ENCODE measurements at regions not wholly inside any gene's neighbourhood (a gene's known extent, or its start where the extent isn't known, plus 50 kb on each side); places are given as distances from the start of the nearest gene placed in this dataset.

DNA sequence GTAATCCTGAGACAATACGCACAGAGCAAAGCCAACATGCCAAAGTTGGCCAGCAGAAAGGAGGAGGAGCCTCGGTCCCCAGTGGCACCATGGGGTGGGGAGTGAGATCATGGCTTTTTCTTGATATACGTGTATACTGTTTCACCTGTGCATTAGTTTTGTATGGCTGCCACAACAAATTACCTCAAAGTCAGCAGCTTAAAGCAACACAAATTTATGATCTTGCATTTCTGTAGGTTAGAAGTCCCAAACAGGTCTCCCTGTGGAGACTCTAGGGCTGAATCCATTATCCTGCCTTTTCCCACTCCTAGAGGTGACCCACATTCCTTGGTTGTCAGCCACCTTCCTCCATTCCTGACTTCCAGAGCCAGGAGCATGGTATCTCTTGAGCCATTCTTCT lies 176.9 kb upstream of the NSMCE3 start:
- TF ChIP-seq HNF4A (conservative IDR thresholded peaks at IDR 0.05) (no peak), RAD21 (IDR thresholded peaks at IDR 0.05) (no peak), YY1 (IDR thresholded peaks at IDR 0.05) (no peak), NR2F2 (IDR thresholded peaks at IDR 0.05) (no peak), JUND (IDR thresholded peaks at IDR 0.05) (no peak), RXRA (IDR thresholded peaks at IDR 0.05) (no peak)
- TF ChIP-seq, protein P1, sequence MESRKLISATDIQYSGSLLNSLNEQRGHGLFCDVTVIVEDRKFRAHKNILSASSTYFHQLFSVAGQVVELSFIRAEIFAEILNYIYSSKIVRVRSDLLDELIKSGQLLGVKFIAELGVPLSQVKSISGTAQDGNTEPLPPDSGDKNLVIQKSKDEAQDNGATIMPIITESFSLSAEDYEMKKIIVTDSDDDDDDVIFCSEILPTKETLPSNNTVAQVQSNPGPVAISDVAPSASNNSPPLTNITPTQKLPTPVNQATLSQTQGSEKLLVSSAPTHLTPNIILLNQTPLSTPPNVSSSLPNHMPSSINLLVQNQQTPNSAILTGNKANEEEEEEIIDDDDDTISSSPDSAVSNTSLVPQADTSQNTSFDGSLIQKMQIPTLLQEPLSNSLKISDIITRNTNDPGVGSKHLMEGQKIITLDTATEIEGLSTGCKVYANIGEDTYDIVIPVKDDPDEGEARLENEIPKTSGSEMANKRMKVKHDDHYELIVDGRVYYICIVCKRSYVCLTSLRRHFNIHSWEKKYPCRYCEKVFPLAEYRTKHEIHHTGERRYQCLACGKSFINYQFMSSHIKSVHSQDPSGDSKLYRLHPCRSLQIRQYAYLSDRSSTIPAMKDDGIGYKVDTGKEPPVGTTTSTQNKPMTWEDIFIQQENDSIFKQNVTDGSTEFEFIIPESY (IDR thresholded peaks at IDR 0.05) = no peak
- TF ChIP-seq, protein P2, sequence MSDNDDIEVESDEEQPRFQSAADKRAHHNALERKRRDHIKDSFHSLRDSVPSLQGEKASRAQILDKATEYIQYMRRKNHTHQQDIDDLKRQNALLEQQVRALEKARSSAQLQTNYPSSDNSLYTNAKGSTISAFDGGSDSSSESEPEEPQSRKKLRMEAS (IDR thresholded peaks at IDR 0.05) = no peak
- TF ChIP-seq, protein P3, sequence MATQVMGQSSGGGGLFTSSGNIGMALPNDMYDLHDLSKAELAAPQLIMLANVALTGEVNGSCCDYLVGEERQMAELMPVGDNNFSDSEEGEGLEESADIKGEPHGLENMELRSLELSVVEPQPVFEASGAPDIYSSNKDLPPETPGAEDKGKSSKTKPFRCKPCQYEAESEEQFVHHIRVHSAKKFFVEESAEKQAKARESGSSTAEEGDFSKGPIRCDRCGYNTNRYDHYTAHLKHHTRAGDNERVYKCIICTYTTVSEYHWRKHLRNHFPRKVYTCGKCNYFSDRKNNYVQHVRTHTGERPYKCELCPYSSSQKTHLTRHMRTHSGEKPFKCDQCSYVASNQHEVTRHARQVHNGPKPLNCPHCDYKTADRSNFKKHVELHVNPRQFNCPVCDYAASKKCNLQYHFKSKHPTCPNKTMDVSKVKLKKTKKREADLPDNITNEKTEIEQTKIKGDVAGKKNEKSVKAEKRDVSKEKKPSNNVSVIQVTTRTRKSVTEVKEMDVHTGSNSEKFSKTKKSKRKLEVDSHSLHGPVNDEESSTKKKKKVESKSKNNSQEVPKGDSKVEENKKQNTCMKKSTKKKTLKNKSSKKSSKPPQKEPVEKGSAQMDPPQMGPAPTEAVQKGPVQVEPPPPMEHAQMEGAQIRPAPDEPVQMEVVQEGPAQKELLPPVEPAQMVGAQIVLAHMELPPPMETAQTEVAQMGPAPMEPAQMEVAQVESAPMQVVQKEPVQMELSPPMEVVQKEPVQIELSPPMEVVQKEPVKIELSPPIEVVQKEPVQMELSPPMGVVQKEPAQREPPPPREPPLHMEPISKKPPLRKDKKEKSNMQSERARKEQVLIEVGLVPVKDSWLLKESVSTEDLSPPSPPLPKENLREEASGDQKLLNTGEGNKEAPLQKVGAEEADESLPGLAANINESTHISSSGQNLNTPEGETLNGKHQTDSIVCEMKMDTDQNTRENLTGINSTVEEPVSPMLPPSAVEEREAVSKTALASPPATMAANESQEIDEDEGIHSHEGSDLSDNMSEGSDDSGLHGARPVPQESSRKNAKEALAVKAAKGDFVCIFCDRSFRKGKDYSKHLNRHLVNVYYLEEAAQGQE (IDR thresholded peaks at IDR 0.05) = no peak
- no peak for DNase-seq (ENCODE audit: low spot score)
- H3K4me1 ChIP-seq (ENCODE audit: control insufficient read depth in 4 of 4, insufficient read depth in 4 of 4, low read length in 3 of 4) = no peaks in the 10 kb centered on the region
- no peak overlapping the region for H3K9ac ChIP-seq (ENCODE audit: low read depth in 1 of 2, low read length in 2 of 2)
- WGBS = 84% methylated on average over 3 of the region's 3 CpGs
- H3K36me3 ChIP-seq (ENCODE audit: control insufficient read depth in 4 of 4, insufficient read depth in 3 of 4, low read depth in 1 of 4, low read length in 3 of 4) = no peaks in the 10 kb centered on the region
- no peak overlapping the region for H3K27ac ChIP-seq (ENCODE audit: low read depth in 1 of 2, low read length in 2 of 2)
- H3K4me3 ChIP-seq (ENCODE audit: low read depth in 1 of 3, low read length in 3 of 3) = no peak overlapping the region
- H3K9me3 ChIP-seq (ENCODE audit: control insufficient read depth in 4 of 4, low read length in 3 of 4) = no peaks in the 10 kb centered on the region
- peaks cover 2 to 15% (median 3%) of the 10 kb centered on the region in 4 donors for H3K27me3 ChIP-seq (ENCODE audit: control insufficient read depth in 4 of 4, insufficient read depth in 4 of 4, low read length in 3 of 4)

DNA sequence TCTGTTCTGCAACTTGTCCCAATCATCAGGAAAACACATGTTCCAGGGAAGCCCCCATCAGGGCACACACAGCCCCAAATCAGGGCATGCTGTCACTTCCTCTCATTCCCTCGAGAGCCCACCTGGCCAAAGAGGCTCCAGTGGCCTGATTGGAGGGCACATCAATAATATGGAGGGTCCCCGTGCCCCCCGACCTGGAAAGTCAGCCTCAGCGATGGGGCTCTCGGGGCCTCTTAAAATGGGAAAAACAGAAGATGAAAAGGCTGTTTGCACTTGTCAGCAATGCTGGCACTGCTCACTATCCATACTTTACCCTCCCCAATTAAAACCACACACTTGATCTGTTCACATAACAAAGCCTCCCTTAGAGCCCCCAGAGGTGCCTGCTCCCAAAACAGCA lies 172.9 kb upstream of the NSMCE3 start:
- 80% methylated on average over 5 of the region's 5 CpGs for WGBS

DNA sequence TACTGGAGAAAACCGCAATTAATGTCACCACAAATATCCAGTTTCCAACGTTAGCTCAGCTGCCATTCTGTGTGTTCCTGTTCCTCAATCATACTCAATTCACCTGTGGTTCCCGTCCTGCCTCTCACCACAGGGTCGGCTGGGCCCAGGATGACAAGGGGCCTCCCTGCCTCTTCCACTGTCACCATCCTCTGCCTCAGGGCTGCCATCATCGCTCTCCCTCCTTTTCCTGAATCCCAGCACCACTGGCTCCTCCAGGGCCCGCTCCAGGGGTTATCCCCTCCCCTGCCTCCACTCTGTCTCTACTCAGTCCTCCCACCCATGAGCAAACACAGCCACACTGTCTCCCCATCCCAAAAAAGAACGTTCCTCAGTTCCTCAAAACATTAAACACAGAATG lies 170.9 kb upstream of the NSMCE3 start:
- DNase-seq (ENCODE audit: low spot score) = no peak
- Histone ChIP-seq H3K36me3 (ENCODE audit: control insufficient read depth in 4 of 4, insufficient read depth in 3 of 4, low read depth in 1 of 4, low read length in 3 of 4) (no peaks in the 10 kb centered on the region), H3K9ac (ENCODE audit: low read depth in 1 of 2, low read length in 2 of 2) (no peak overlapping the region), H3K4me1 (ENCODE audit: control insufficient read depth in 4 of 4, insufficient read depth in 4 of 4, low read length in 3 of 4) (peaks cover 0 to 4% (median 1%) of the 10 kb centered on the region in 4 donors), H3K27ac (ENCODE audit: low read depth in 1 of 2, low read length in 2 of 2) (no peak overlapping the region), H3K4me3 (ENCODE audit: low read depth in 1 of 3, low read length in 3 of 3) (no peak overlapping the region), H3K27me3 (ENCODE audit: control insufficient read depth in 4 of 4, insufficient read depth in 4 of 4, low read length in 3 of 4) (peaks cover 0 to 14% (median 6%) of the 10 kb centered on the region in 4 donors), H3K9me3 (ENCODE audit: control insufficient read depth in 4 of 4, low read length in 3 of 4) (no peaks in the 10 kb centered on the region)
- WGBS = 90% methylated on average over 7 of the region's 7 CpGs
- no peak for TF ChIP-seq YY1 (IDR thresholded peaks at IDR 0.05)
- TF ChIP-seq, protein P4, sequence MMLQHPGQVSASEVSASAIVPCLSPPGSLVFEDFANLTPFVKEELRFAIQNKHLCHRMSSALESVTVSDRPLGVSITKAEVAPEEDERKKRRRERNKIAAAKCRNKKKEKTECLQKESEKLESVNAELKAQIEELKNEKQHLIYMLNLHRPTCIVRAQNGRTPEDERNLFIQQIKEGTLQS (IDR thresholded peaks at IDR 0.05) = no peak
- TF ChIP-seq, protein P5, sequence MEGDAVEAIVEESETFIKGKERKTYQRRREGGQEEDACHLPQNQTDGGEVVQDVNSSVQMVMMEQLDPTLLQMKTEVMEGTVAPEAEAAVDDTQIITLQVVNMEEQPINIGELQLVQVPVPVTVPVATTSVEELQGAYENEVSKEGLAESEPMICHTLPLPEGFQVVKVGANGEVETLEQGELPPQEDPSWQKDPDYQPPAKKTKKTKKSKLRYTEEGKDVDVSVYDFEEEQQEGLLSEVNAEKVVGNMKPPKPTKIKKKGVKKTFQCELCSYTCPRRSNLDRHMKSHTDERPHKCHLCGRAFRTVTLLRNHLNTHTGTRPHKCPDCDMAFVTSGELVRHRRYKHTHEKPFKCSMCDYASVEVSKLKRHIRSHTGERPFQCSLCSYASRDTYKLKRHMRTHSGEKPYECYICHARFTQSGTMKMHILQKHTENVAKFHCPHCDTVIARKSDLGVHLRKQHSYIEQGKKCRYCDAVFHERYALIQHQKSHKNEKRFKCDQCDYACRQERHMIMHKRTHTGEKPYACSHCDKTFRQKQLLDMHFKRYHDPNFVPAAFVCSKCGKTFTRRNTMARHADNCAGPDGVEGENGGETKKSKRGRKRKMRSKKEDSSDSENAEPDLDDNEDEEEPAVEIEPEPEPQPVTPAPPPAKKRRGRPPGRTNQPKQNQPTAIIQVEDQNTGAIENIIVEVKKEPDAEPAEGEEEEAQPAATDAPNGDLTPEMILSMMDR (IDR thresholded peaks at IDR 0.05; ENCODE audit: low read depth, low read length, missing input control) = no peak
- no peak for TF ChIP-seq SP1 (IDR thresholded peaks at IDR 0.05)
- no peak for TF ChIP-seq GABPA (IDR thresholded peaks at IDR 0.05 in 1 of 2, conservative IDR thresholded peaks at IDR 0.05 in 1 of 2)
- no peak for TF ChIP-seq EGR1 (IDR thresholded peaks at IDR 0.05; ENCODE audit: low read depth in 2 of 2)

More for the DNA sequence above, 172.9 kb upstream of the NSMCE3 start:
- no peak for DNase-seq (ENCODE audit: low spot score)
- TF ChIP-seq YY1 (IDR thresholded peaks at IDR 0.05) = no peak
- TF ChIP-seq JUND (IDR thresholded peaks at IDR 0.05) = no peak
- TF ChIP-seq RAD21 (IDR thresholded peaks at IDR 0.05) = no peak
- no peak for TF ChIP-seq GABPA (IDR thresholded peaks at IDR 0.05 in 1 of 2, conservative IDR thresholded peaks at IDR 0.05 in 1 of 2)
- TF ChIP-seq EGR1 (IDR thresholded peaks at IDR 0.05; ENCODE audit: low read depth in 2 of 2) = no peak
- no peak for TF ChIP-seq FOXA2 (IDR thresholded peaks at IDR 0.05)
- TF ChIP-seq, protein P4 (IDR thresholded peaks at IDR 0.05) = no peak
- Histone ChIP-seq H3K27me3 (ENCODE audit: control insufficient read depth in 4 of 4, insufficient read depth in 4 of 4, low read length in 3 of 4) (peaks cover 0 to 15% (median 3%) of the 10 kb centered on the region in 4 donors), H3K36me3 (ENCODE audit: control insufficient read depth in 4 of 4, insufficient read depth in 3 of 4, low read depth in 1 of 4, low read length in 3 of 4) (no peaks in the 10 kb centered on the region), H3K27ac (ENCODE audit: low read depth in 1 of 2, low read length in 2 of 2) (no peak overlapping the region), H3K9ac (ENCODE audit: low read depth in 1 of 2, low read length in 2 of 2) (no peak overlapping the region), H3K9me3 (ENCODE audit: control insufficient read depth in 4 of 4, low read length in 3 of 4) (no peaks in the 10 kb centered on the region), H3K4me3 (ENCODE audit: low read depth in 1 of 3, low read length in 3 of 3) (no peak overlapping the region), H3K4me1 (ENCODE audit: control insufficient read depth in 4 of 4, insufficient read depth in 4 of 4, low read length in 3 of 4) (peaks cover 0 to 4% (median 1%) of the 10 kb centered on the region in 4 donors)

Data from liver (tissue), 8 donors.